ENCODE measurements at regions not wholly inside any gene's neighbourhood (a gene's known extent, or its start where the extent isn't known, plus 50 kb on each side); places are given as distances from the start of the nearest gene placed in this dataset.
"Not testable (repeated sequence)": the region's sequence is repeated elsewhere in the genome, so short reads cannot be mapped to it uniquely, and the experiment has no call there.

- TF ChIP-seq ZFP36 (IDR thresholded peaks at IDR 0.05; ENCODE audit: borderline replicate concordance, partially characterized antibody) = no peak
These were observed 97.9 kb upstream of the CCDC91 start (continued) for GRCh38 chr12:28092396-28092795.

- WGBS (ENCODE audit: missing lambda C conversion rate) = 52% methylated on average over 2 of the region's 2 CpGs
- ATAC-seq (no peak), FAIRE-seq (no peak), DNase-seq (ENCODE audit: low read depth in 1 of 2, low spot score in 1 of 2) (no peak)
- Histone ChIP-seq H3K4me1 (no peaks in the 10 kb centered on the region), H3K4me3 (no peak overlapping the region), H3K9me3 (no peaks in the 10 kb centered on the region), H3K27ac (no peak overlapping the region), H3K4me2 (no peak overlapping the region)
- TF ChIP-seq HOXB13 (CRISPR knock-in tag; IDR thresholded peaks at IDR 0.05; ENCODE audit: low read depth) = no peak
- no peak for TF ChIP-seq POLR2A (IDR thresholded peaks at IDR 0.05; ENCODE audit: low read length)
- TF ChIP-seq FOSL2 (IDR thresholded peaks at IDR 0.05) = no peak
- no peak for TF ChIP-seq FOSL2 (CRISPR knock-in tag; IDR thresholded peaks at IDR 0.05)
- no peak for TF ChIP-seq E2F6 (IDR thresholded peaks at IDR 0.05; ENCODE audit: borderline replicate concordance, low read depth)
- TF ChIP-seq RARB (CRISPR knock-in tag; IDR thresholded peaks at IDR 0.05) = no peak
- TF ChIP-seq HOXB5 (CRISPR knock-in tag; IDR thresholded peaks at IDR 0.05) = no peak
- TF ChIP-seq PBX3 (IDR thresholded peaks at IDR 0.05) = no peak
- TF ChIP-seq HDAC2 (IDR thresholded peaks at IDR 0.05) = no peak
- no peak for TF ChIP-seq MYC (IDR thresholded peaks at IDR 0.05; ENCODE audit: borderline replicate concordance, low read length)
- TF ChIP-seq BHLHE40 (IDR thresholded peaks at IDR 0.05; ENCODE audit: low read depth, low read length) = no peak
- TF ChIP-seq POLR2AphosphoS2 (conservative IDR thresholded peaks at IDR 0.05; ENCODE audit: low read length) = no peak
- no peak for TF ChIP-seq HMGXB4 (CRISPR knock-in tag; IDR thresholded peaks at IDR 0.05; ENCODE audit: borderline replicate concordance)
- TF ChIP-seq HES2 (IDR thresholded peaks at IDR 0.05) = no peak
- no peak for TF ChIP-seq NR3C1 (IDR thresholded peaks at IDR 0.05)
- no peak for TF ChIP-seq SREBF2 (IDR thresholded peaks at IDR 0.05)
- ChIA-PET POLR2A (no interaction called here), CTCF (interaction anchor here (0.9 to 1.4 kb wide), 2 partner anchors 12 to 126 kb away, joined by 3 to 4 read pairs; no protein-coding TSS in a partner anchor)
These were observed 93.6 kb upstream of the CCDC91 start for GRCh38 chr12:28096649-28097048.

- no peak overlapping the region for H3K27ac ChIP-seq
- ChIA-PET POLR2A (no interaction called here), CTCF (interaction anchor here (0.9 to 1.4 kb wide), 2 partner anchors 11 to 127 kb away, joined by 3 to 4 read pairs; no protein-coding TSS in a partner anchor)
- H3K4me3 ChIP-seq = no peak overlapping the region
- H3K4me2 ChIP-seq = no peak overlapping the region
- ATAC-seq (no peak), FAIRE-seq (no peak), DNase-seq (ENCODE audit: low read depth in 1 of 2, low spot score in 1 of 2) (no peak)
- no peaks in the 10 kb centered on the region for H3K9me3 ChIP-seq
- TF ChIP-seq CEBPB (IDR thresholded peaks at IDR 0.05) (no peak), HOXB13 (CRISPR knock-in tag; IDR thresholded peaks at IDR 0.05; ENCODE audit: low read depth) (no peak), JUNB (IDR thresholded peaks at IDR 0.05) (no peak), HOXB5 (CRISPR knock-in tag; IDR thresholded peaks at IDR 0.05) (no peak)
- no peaks in the 10 kb centered on the region for H3K4me1 ChIP-seq
- 87% methylated on average over 3 of the region's 3 CpGs for WGBS (ENCODE audit: missing lambda C conversion rate)
These were observed 93.0 kb upstream of the CCDC91 start for GRCh38 chr12:28097221-28097620.

GRCh38 chr12:28099245-28099644, 91.0 kb upstream of the CCDC91 start:
- H3K4me2 ChIP-seq; POLR2A ChIA-PET; DNase-seq (ENCODE audit: low read depth in 1 of 2, low spot score in 1 of 2); FAIRE-seq; ATAC-seq; CTCF ChIA-PET; H3K27ac ChIP-seq; H3K4me3 ChIP-seq; H3K9me3 ChIP-seq; H3K4me1 ChIP-seq: not testable (repeated sequence)
- 66% methylated on average over 2 of the region's 2 CpGs for WGBS (ENCODE audit: missing lambda C conversion rate)
